Femur (tissue), 1 donor: ENCODE measurements at regions not wholly inside any gene's neighbourhood (a gene's known extent, or its start where the extent isn't known, plus 50 kb on each side); places are given as distances from the start of the nearest gene placed in this dataset.
A peak's percentile ranks its signal among the peaks of the same experiment; 100 is the strongest.

Experiments used
- DNase-seq: peaks from one replicate; pipeline ENCODE4 v3.0.0-alpha.2; 2017

- no peak for DNase-seq
Measured at GRCh38 chr2:67625690-67626475, 228.8 kb downstream of the ETAA1 start.

- no peak for DNase-seq
Measured at GRCh38 chr2:67626656-67627055, 229.5 kb downstream of the ETAA1 start.

- DNase-seq = no peak
Measured at GRCh38 chr2:67627456-67628207, 230.5 kb downstream of the ETAA1 start.

DNA sequence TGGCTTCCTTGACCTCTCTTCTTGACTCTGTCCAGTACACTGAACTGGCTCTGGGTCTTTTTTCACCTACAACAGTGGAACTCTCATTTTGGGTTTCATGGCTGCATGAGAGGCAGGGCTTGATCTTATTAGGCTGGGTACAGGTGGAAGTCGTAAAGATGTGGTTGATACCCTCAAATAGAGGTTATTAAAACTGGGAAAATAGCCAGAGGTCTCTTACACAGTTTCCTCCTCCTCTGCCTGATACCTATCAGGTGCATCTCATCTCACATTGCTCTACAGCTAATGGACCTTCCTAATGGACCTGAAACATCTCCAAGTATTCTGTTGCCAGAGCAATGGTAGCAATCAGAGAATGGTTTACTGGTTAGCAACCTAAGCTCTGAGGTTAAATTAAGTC is 231.8 kb downstream of the ETAA1 start:
- DNase-seq = no peak

DNA sequence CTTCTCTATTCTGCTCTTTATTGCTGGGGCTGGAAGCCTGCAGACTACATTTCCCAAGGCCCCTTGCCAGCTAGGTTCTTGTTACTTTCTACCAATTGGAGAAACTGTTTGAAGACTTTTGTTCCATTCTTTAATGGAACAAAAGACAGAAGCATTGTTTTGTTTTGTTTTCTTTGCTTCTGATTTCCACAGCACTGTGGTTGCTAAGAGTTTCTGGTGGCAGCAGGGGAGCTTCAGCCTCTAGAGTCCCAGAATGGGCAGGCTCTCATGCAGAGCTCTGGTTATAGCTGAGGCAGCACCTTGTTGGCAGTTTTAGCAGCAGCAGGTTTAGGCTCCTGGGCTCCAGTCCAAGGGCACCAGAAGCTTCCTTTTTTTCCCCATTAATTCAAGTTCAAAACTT is 234.3 kb downstream of the ETAA1 start:
- DNase-seq = no peak

DNA sequence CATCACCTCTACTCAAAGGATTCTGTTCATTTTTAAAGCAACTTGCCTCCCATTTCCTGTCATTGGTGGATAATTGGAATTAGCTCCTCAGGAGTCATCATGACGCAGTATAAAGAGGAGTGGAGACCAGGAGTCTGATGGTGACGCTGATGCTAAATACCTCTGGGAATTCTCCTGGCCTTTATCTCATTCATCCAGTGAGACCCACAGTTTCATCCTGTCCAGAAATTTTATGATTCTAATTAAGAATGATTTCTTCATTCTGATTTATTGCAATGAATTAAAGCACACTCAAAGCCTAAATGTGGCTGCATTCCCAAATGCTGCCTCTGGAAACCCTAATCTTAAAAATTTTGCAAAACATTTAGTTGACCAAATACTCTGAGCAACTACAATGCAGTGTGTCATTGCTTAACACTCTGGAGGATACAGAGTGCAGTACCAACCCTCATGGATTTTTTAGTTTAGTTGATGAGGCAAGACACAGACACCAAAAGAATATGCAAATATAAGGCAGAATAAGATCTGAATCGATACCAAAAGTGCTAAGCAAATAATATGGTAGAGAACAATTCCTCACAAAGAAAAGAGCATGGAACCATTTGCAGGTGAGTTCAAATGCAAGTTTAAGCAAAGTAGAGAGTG is 236.2 kb downstream of the ETAA1 start:
- DNase-seq = no peak

DNA sequence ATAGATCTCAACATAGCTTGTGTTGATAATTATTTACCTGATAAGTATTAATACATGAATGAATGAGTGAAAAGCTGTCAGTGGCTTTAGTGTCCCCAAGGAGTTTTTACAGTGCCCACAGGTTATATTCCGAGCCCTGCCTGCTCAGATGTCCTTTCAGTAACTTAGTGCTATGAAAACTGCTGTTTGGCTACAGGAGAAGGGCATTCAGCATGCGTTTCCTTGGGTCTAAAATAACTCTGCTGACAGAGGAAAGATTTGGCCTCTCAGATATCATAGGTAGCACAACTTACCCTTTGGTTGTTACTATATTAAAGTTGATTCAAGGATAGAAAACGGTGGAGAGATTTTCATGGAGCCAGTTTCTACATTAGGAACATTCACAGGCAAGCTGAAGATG is 241.0 kb downstream of the ETAA1 start:
- no peak for DNase-seq

DNA sequence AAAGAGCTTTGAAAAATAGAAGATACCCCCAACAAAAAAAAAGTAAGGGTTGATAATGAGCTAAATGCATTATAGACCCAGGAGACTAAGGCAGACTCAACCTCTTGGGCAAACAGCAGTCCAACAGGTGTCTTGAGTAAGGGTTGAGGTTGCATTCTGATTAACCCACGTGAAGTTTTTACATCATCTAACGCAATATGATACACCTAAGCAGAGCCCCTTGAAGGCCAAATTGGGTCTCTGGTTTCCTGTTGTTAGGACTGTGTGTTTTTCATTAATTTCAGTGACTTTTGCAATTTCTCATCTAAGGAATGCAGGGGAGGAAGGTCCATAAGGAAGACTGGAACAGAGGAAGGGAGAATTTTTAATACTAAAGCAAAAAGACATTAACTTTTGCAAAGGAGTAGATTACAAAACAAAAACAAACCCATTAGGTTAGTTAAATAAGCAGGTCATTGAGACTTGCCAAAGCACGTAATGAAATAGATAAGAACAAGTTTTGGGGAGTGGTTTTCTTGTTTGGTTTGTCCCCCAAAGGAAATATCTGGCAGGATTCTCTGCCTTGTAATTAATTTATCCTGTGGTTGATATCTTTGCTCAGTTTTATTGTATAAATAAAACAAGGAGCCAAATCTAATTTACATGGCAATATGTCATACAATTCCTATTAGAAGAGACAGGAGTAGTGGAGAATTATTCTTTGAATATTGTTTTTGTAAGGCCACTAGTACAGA is 244.3 kb downstream of the ETAA1 start:
- DNase-seq = no peak

- no peak for DNase-seq
Measured at GRCh38 chr2:67642046-67642382, 244.9 kb downstream of the ETAA1 start.

DNA sequence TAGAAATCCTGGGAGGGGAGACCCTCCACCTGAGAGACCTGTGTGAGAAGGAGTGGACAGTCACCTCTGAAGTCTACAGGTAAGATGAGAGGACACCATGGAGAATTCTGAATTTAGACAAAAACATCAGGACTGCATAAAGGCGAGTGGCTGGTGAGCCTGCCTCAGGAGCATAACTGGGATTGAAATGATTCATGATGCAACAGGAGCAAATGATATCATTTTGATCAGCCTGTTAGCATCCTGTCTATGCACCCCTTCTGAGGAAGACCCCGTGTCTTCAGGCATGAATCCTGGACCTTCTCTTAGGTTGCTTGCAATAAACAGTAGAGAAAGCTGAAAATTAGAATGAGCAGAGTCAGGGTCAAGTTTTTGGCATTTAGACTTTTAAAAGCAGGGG is 245.8 kb downstream of the ETAA1 start:
- no peak for DNase-seq

- no peak for DNase-seq
Measured at GRCh38 chr2:67645280-67646138, 248.4 kb downstream of the ETAA1 start.

DNA sequence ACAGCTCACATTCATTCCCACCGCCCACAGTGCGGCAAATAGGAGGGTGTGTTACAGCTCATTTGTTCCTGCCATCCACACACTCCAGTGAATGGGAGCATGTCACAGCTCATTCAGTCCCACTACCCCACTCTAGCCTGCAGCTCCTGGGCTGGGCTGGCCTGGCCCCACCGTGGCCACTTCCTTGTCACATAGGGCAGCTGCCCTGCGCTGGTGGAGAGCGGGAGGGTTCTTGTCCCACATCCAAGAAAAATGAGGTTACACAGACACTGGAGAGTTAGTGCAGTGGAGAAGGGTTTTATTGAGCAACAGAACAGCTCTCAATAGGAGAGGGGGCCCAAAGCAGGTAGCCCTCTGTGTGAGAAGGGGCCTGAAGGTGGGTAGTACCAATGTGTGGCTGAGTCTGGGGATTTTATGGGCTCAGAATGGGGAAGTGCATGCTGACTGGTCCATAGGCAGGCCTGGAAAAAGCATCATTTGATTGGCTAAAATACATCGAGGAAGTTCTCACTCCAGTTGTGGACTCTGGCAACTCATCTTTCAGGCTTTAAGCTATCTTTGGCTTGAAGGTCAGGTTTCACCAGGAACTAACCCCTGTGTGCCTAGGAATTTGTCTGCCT is 249.7 kb downstream of the ETAA1 start:
- DNase-seq = no peak

DNA sequence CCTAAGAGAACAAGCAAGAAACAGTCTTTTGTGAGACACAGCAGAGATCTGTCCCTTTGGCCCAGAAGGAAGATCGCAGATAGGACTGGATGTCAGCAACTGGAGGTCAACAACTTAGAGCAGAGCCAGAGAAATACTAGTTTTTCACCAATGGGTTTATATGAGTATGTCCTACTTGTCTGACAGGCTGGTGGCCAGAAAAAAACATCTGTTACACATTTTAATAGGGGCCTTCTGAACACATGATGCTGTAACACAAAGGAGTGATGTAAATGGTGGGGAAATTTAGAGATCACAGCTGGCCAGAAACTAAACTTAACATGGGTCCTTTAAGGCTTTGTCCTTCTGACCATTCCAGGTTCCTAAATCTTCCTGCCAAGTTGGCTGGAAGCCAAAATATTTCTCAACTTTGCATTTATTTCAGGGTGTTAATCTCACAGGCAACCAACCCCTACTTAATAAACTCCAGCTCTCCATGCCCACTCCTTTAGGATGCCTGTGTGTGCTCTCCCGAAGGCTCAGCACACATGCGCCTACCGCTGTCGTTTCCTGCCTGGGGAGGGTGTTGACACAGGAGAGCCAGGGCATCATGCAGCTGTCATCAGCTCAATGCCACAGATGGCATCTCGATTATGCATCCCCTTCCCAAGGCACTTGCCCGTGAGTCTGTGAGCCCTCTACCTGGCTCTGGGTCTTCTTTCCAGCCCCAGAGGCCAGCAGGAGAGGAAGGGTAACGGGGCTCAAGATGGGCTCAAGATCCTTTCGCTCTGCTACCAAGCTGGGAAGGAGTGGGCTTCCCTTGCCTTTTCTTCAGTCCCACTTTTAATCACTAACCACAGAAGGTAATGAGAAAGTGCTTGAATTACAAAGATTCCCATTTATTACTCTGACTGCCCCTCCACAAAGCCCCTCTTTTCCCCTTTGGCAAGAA is 252.5 kb downstream of the ETAA1 start:
- DNase-seq = peak; percentile 70

- peak; percentile 93 for DNase-seq
Measured at GRCh38 chr2:67650291-67651133, 253.4 kb downstream of the ETAA1 start.

GRCh38 chr2:67651565-67651964 is 254.4 kb downstream of the ETAA1 start:
- DNase-seq = no peak

DNA sequence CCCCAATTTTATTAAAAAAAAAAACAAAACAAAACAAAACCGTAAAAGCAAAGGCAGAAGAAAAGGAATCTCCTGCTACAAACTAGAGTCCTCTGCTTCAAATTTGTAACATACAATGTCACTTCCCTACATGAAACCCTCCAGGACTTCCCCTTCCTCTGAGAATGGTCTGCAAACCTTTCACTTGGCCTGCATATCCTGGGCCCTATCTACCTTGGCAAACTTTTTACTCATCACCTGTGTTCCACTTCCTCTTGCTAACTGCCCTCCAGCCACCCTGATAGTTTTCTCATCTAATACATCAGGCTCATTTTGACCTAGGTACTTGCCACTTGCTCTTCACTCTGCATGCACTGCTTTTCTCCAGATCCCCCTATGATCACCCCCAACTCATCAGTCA is 255.5 kb downstream of the ETAA1 start:
- DNase-seq = no peak

GRCh38 chr2:67656875-67657274 is 259.7 kb downstream of the ETAA1 start:
- DNase-seq = no peak

- DNase-seq = no peak
Measured at GRCh38 chr2:67658820-67659219, 261.7 kb downstream of the ETAA1 start.

- no peak for DNase-seq
Measured at GRCh38 chr2:67660015-67660602, 263.0 kb downstream of the ETAA1 start.
